Retinal pigment epithelial cell (primary cell): ENCODE measurements at regions not wholly inside any gene's neighbourhood (a gene's known extent, or its start where the extent isn't known, plus 50 kb on each side); places are given as distances from the start of the nearest gene placed in this dataset.

Source experiments
- DNase-seq: peaks from one replicate; pipeline ENCODE4 v3.0.0-alpha.2; 2010; ENCODE audit warnings: low read depth
- H3K4me3 ChIP-seq: 2 replicates; pipeline ENCODE4 v1.5.1; 2011; ENCODE audit warnings: mild to moderate bottlenecking, low read length, control low read depth, moderate library complexity
- CTCF ChIP-seq: conservative IDR thresholded peaks from 2 replicates; pipeline ENCODE4 v1.5.1; 2011; ENCODE audit warnings: low read depth, low read length, control low read depth, inconsistent platforms

GRCh38 chr12:115680967-115681366 lies 596.5 kb downstream of the MED13L start:
- DNase-seq = no peak
- no peak for TF ChIP-seq CTCF
- H3K4me3 ChIP-seq = no peak overlapping the region

- no peak for TF ChIP-seq CTCF
- DNase-seq = no peak
- no peak overlapping the region for H3K4me3 ChIP-seq
These were observed 604.9 kb downstream of the MED13L start for GRCh38 chr12:115672506-115673080.

- DNase-seq = no peak
- no peak for TF ChIP-seq CTCF
- no peak overlapping the region for H3K4me3 ChIP-seq
These were observed 605.4 kb downstream of the MED13L start for GRCh38 chr12:115672086-115672485.

GRCh38 chr12:115670869-115671268 lies 606.6 kb downstream of the MED13L start:
- H3K4me3 ChIP-seq = no peak overlapping the region
- no peak for DNase-seq
- no peak for TF ChIP-seq CTCF

GRCh38 chr12:115667116-115667515 lies 610.4 kb downstream of the MED13L start:
- no peak for DNase-seq
- TF ChIP-seq CTCF = no peak
- no peak overlapping the region for H3K4me3 ChIP-seq

GRCh38 chr12:115666168-115666567 lies 611.3 kb downstream of the MED13L start:
- DNase-seq = no peak
- TF ChIP-seq CTCF = no peak
- no peak overlapping the region for H3K4me3 ChIP-seq

GRCh38 chr12:115661112-115661511 lies 616.4 kb downstream of the MED13L start:
- no peak for TF ChIP-seq CTCF
- no peak for DNase-seq
- H3K4me3 ChIP-seq = no peak overlapping the region
